22Rv1 (cell line): ENCODE measurements at regions not wholly inside any gene's neighbourhood (a gene's known extent, or its start where the extent isn't known, plus 50 kb on each side); places are given as distances from the start of the nearest gene placed in this dataset.

ENCODE experiments used
- CTCF ChIP-seq: fragments of 450-650 bp; IDR thresholded peaks from 2 replicates; pipeline ENCODE4 v1.5.1; 2017; ENCODE audit warnings: mild to moderate bottlenecking
- ZFX ChIP-seq: fragments of 450-650 bp; IDR thresholded peaks from 2 replicates; pipeline ENCODE4 v1.6.1; 2017; ENCODE audit warnings: antibody characterized with exemption, borderline replicate concordance

GRCh38 chr22:22429369-22430108 is 79.0 kb downstream of the ZNF280B start:
- TF ChIP-seq CTCF: no peak
- TF ChIP-seq ZFX: no peak
